HG03520 (cell line): ENCODE measurements at regions not wholly inside any gene's neighbourhood (a gene's known extent, or its start where the extent isn't known, plus 50 kb on each side); places are given as distances from the start of the nearest gene placed in this dataset.

Experiments used
- ATAC-seq: cut with Tn5 transposase; IDR thresholded peaks from one replicate; pipeline ENCODE4 v1.9.1; 2021; ENCODE audit warnings: mild to moderate bottlenecking, moderate library complexity; ENCODE audit not compliant: unreplicated experiment

- no peak for ATAC-seq
These were observed 250.8 kb downstream of the SOX4 start for GRCh38 chr6:21844120-21844917.

- ATAC-seq, result no peak
These were observed 251.5 kb downstream of the SOX4 start for GRCh38 chr6:21845018-21845417.

GRCh38 chr6:21845439-21846140 lies 252.0 kb downstream of the SOX4 start:
- no peak for ATAC-seq

GRCh38 chr6:21846541-21847451 lies 253.2 kb downstream of the SOX4 start:
- ATAC-seq, result no peak

- no peak for ATAC-seq
These were observed 254.3 kb downstream of the SOX4 start for GRCh38 chr6:21847711-21848480.

GRCh38 chr6:21850691-21851090 lies 257.1 kb downstream of the SOX4 start:
- no peak for ATAC-seq

- no peak for ATAC-seq
These were observed 262.4 kb downstream of the SOX4 start for GRCh38 chr6:21855811-21856455.

GRCh38 chr6:21856456-21856825 lies 262.9 kb downstream of the SOX4 start:
- ATAC-seq, result no peak

- ATAC-seq, result no peak
These were observed 263.3 kb downstream of the SOX4 start for GRCh38 chr6:21856844-21857243.

GRCh38 chr6:21858076-21858475 lies 264.5 kb downstream of the SOX4 start:
- ATAC-seq, result no peak

GRCh38 chr6:21859193-21859735 lies 265.7 kb downstream of the SOX4 start:
- no peak for ATAC-seq

GRCh38 chr6:21861942-21862341 lies 268.4 kb downstream of the SOX4 start:
- ATAC-seq, result no peak

GRCh38 chr6:21864206-21864605 lies 270.7 kb downstream of the SOX4 start:
- no peak for ATAC-seq

- no peak for ATAC-seq
These were observed 274.7 kb downstream of the SOX4 start for GRCh38 chr6:21868226-21868625.

- ATAC-seq, result no peak
These were observed 275.7 kb downstream of the SOX4 start for GRCh38 chr6:21869085-21869771.

GRCh38 chr6:21870076-21870730 lies 276.7 kb downstream of the SOX4 start:
- ATAC-seq, result no peak

GRCh38 chr6:21871831-21872230 lies 278.3 kb downstream of the SOX4 start:
- ATAC-seq, result no peak

- ATAC-seq, result no peak
These were observed 279.2 kb downstream of the SOX4 start for GRCh38 chr6:21872749-21873148.

- ATAC-seq, result no peak
These were observed 280.0 kb downstream of the SOX4 start for GRCh38 chr6:21873562-21873961.
